DOHH2 (cell line): ENCODE measurements at regions not wholly inside any gene's neighbourhood (a gene's known extent, or its start where the extent isn't known, plus 50 kb on each side); places are given as distances from the start of the nearest gene placed in this dataset.

Experiments used
- CTCF ChIP-seq: fragments of 200-600 bp; sonication (generic); IDR thresholded peaks from one replicate; pipeline ENCODE4 v1.5.1; 2014; ENCODE audit warnings: antibody characterized with exemption, mild to moderate bottlenecking, low read depth, low read length; ENCODE audit not compliant: poor library complexity, severe bottlenecking
- EZH2phosphoT487 ChIP-seq: fragments of 200-600 bp; sonication (generic); IDR thresholded peaks from 2 replicates; pipeline ENCODE4 v1.6.1; 2017; ENCODE audit warnings: borderline replicate concordance, mild to moderate bottlenecking, antibody characterized with exemption, low read length, moderate library complexity, mixed read lengths

- no peak for TF ChIP-seq CTCF
- TF ChIP-seq EZH2phosphoT487 = no peak
These were observed 1063.3 kb upstream of the WWC1 start for GRCh38 chr5:167228134-167228533.
